K562 (cell line): ENCODE measurements at regions not wholly inside any gene's neighbourhood (a gene's known extent, or its start where the extent isn't known, plus 50 kb on each side); places are given as distances from the start of the nearest gene placed in this dataset.

Source experiments
- ATAC-seq: fragments of 200-7000 bp; cut with Tn5 transposase; 3 replicates; pipeline ENCODE4 v1.9.1; 2020; ENCODE audit warnings: moderate library complexity
- BruUV-seq: library from RNA; stranded (reverse); fragments of 400-500 nt; replicated peaks from 2 replicates; lab custom pipeline; 2021; lab: Mats Ljungman, UMichigan
- CTCF ChIA-PET: fragments of 300-600 bp; formaldehyde crosslinking; extraction: SDS; loops from one replicate; lab custom pipeline; 2021; ENCODE audit warnings: low intra/inter-chr PET ratio; lab: Yijun Ruan, JAX
- POLR2A ChIA-PET: fragments of 300-600, 350-650 bp; sonication (Branson Sonifier 250); formaldehyde crosslinking; extraction: SDS; loops from one replicate; lab custom pipeline; 2021; ENCODE audit warnings: antibody characterized with exemption, inconsistent platforms; lab: Yijun Ruan, JAX
- DNase-seq, 4 experiments: peaks; one replicate each; pipeline versions ENCODE4 v3.0.0 to v3.0.0-alpha.2; 2011 to 2018; ENCODE audit warnings: low spot score in 3 of 4, mixed read lengths in 3 of 4; ENCODE audit errors: extremely low read depth in 1 of 4
- FAIRE-seq: peaks from 2 replicates; lab custom pipeline; 2011; peaks lifted over from hg19 to GRCh38; lab: Jason Lieb, UNC
- H2AFZ ChIP-seq: 2 replicates; pipeline ENCODE4 v1.6.0; 2011; ENCODE audit warnings: low read depth, low read length, control low read depth, inconsistent platforms
- H3K27ac ChIP-seq: fragments of 200-600 bp; 3 replicates; pipeline ENCODE4 v1.8.0; 2011; ENCODE audit warnings: low read depth, mild to moderate bottlenecking, control low read depth, inconsistent platforms, low read length, moderate library complexity, mixed read lengths; ENCODE audit errors: extremely low read depth
- H3K27me3 ChIP-seq, 2 experiments: fragments of 300-600 bp in 1 of 2; 2 replicates in 1 of 2; 3 replicates in 1 of 2; pipeline versions ENCODE4 v1.6.0 to v1.8.0; 2011; ENCODE audit warnings: inconsistent platforms in 2 of 2, low read length in 2 of 2, mild to moderate bottlenecking in 1 of 2, mixed read lengths in 1 of 2, moderate library complexity in 1 of 2; ENCODE audit not compliant: control insufficient read depth in 2 of 2, insufficient read depth in 2 of 2
- H3K36me3 ChIP-seq: fragments of 300-600 bp; 3 replicates; pipeline ENCODE4 v1.8.0; 2011; ENCODE audit warnings: mild to moderate bottlenecking, low read length, inconsistent platforms; ENCODE audit not compliant: control insufficient read depth, insufficient read depth
- H3K4me1 ChIP-seq, 2 experiments: fragments of 200-600 bp in 1 of 2; replicated peaks in 1 of 2; 2 replicates in 1 of 2; 3 replicates in 1 of 2; pipeline versions ENCODE4 v1.5.1 to v1.8.0; 2011; ENCODE audit warnings: inconsistent platforms in 2 of 2, low read length in 2 of 2, mild to moderate bottlenecking in 1 of 2, mixed read lengths in 1 of 2, moderate library complexity in 1 of 2; ENCODE audit not compliant: control insufficient read depth in 2 of 2, insufficient read depth in 2 of 2
- H3K4me2 ChIP-seq: 2 replicates; pipeline ENCODE4 v1.6.1; 2011; ENCODE audit warnings: low read length, control low read depth, inconsistent platforms, mixed read lengths; ENCODE audit not compliant: insufficient read depth
- H3K4me3 ChIP-seq: fragments of 200-600 bp; sonication (generic), shearing (Covaris generic); 2 replicates; pipeline ENCODE4 v1.5.1; 2016; ENCODE audit warnings: control low read depth, inconsistent platforms
- H3K79me2 ChIP-seq: fragments of 200-600 bp; 3 replicates; pipeline ENCODE4 v1.8.0; 2011; ENCODE audit warnings: low read length, inconsistent platforms; ENCODE audit not compliant: control insufficient read depth, insufficient read depth
- H3K9ac ChIP-seq, 2 experiments: 2 replicates each; pipeline versions ENCODE4 v1.6.0 to v1.6.1; 2011; ENCODE audit warnings: low read depth in 2 of 2, low read length in 2 of 2, control low read depth in 1 of 2, inconsistent platforms in 1 of 2, mild to moderate bottlenecking in 1 of 2, mixed read lengths in 1 of 2; ENCODE audit not compliant: insufficient read depth in 1 of 2
- H3K9me1 ChIP-seq: one replicate; pipeline ENCODE4 v1.6.0; 2011; ENCODE audit warnings: inconsistent platforms, mild to moderate bottlenecking, low read length, moderate library complexity; ENCODE audit not compliant: control insufficient read depth, insufficient read depth
- H3K9me3 ChIP-seq: replicated peaks from 2 replicates; pipeline ENCODE4 v1.5.1; 2011; ENCODE audit warnings: low read depth, low read length, inconsistent platforms; ENCODE audit not compliant: control insufficient read depth, insufficient read depth
- H4K20me1 ChIP-seq: replicated peaks from 2 replicates; pipeline ENCODE4 v1.6.1; 2011; ENCODE audit warnings: low read length, inconsistent platforms, mixed read lengths; ENCODE audit not compliant: control insufficient read depth, insufficient read depth
- HCFC1 ChIP-seq: IDR thresholded peaks from 2 replicates; pipeline ENCODE4 v1.6.1; 2012; ENCODE audit warnings: low read depth, low read length, improper control_type of control experiment
- L3MBTL2 ChIP-seq: fragments of 450-650 bp; IDR thresholded peaks from 2 replicates; pipeline ENCODE4 v1.6.1; 2016; ENCODE audit warnings: mild to moderate bottlenecking, moderate library complexity
- PHF8 ChIP-seq: fragments of 200-600 bp; sonication (generic); IDR thresholded peaks from 2 replicates; pipeline ENCODE4 v1.6.1; 2012; ENCODE audit warnings: mixed run types, mild to moderate bottlenecking, inconsistent platforms, low read length, moderate library complexity, borderline replicate concordance
- POU5F1 ChIP-seq: fragments of 150-350 bp; IDR thresholded peaks from 2 replicates; pipeline ENCODE4 v1.6.1; 2014; ENCODE audit warnings: borderline replicate concordance, low read length, low read depth, mild to moderate bottlenecking; ENCODE audit not compliant: partially characterized antibody
- SIX5 ChIP-seq, 2 experiments: IDR thresholded peaks; 2 replicates each; pipeline ENCODE4 v1.6.1; 2011; ENCODE audit warnings: low read length in 2 of 2, borderline replicate concordance in 1 of 2, low read depth in 1 of 2, mild to moderate bottlenecking in 1 of 2, moderate library complexity in 1 of 2; ENCODE audit not compliant: insufficient read depth in 1 of 2
- THRAP3 ChIP-seq: fragments of 450-650 bp; IDR thresholded peaks from 2 replicates; pipeline ENCODE4 v1.6.1; 2016; ENCODE audit warnings: mild to moderate bottlenecking, inconsistent platforms, borderline replicate concordance
- TRIM28 ChIP-seq: fragments of 450-650 bp; IDR thresholded peaks from 2 replicates; pipeline ENCODE4 v1.6.1; 2017
- ZC3H8 ChIP-seq: fragments of 450-650 bp; IDR thresholded peaks from 2 replicates; pipeline ENCODE4 v1.6.1; 2017
- ZNF24 ChIP-seq: fragments of 450-650 bp; IDR thresholded peaks from 2 replicates; pipeline ENCODE4 v1.6.1; 2016
- ZNF586 ChIP-seq: fragments of 450-650 bp; formaldehyde crosslinking; conservative IDR thresholded peaks from 2 replicates; pipeline ENCODE4 v1.4.0; 2020; ENCODE audit warnings: mild to moderate bottlenecking, moderate library complexity
- WGBS: fragments of 100-300 bp; shearing (Covaris generic); methylation state at CpG from one replicate; pipeline ENCODE4 v1.1.6; 2016; ENCODE audit warnings: low coverage, mixed read lengths; ENCODE audit not compliant: insufficient coverage; ENCODE audit errors: missing lambda C conversion rate; 5-methylcytosine and 5-hydroxymethylcytosine counted together
- in situ Hi-C: fragments of 300-500 bp; cut with MboI; formaldehyde crosslinking; loops from 4 replicates; pipeline ENCODE4 v1.15.0; 2018; ENCODE audit warnings: inconsistent platforms, mixed read lengths
- intact Hi-C: fragments of 100-400 bp; cut with micrococcal nuclease; formaldehyde crosslinking; loops from 2 replicates; pipeline ENCODE4 v1.14.2; 2022
- TF ChIP-seq, protein P1 (sequence below): fragments of 450-650 bp; formaldehyde crosslinking; IDR thresholded peaks from 2 replicates; pipeline ENCODE4 v1.4.0; 2022; ENCODE audit warnings: missing genetic modification characterization
- TF ChIP-seq, protein P2 (sequence below): fragments of 450-650 bp; conservative IDR thresholded peaks from 2 replicates; pipeline ENCODE4 v1.6.1; 2016; ENCODE audit warnings: missing genetic modification characterization, low read depth, mild to moderate bottlenecking, control low read depth, missing compliant biosample characterization
- TF ChIP-seq, protein P3 (sequence below): fragments of 450-650 bp; IDR thresholded peaks from 2 replicates; pipeline ENCODE4 v1.6.1; 2016; ENCODE audit warnings: low read depth

DNA sequence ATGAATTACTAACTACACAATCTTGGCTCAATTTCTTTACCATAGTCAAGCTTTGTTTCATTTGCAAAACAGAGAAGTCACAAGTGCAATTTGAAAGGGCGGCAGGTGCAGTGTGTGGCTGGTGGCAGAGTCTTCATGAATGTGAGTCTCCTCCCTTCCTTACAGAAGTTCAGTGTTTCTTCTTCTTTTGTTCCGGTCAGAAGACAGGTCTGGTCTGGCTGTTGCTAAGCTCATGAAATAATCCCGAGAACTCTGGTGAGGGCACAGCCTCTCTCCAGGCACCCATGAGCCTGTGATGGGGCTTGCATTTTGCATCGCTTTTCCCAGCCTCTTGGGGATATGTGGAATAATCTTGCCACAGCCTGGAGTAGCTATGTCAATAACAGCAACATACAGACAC, 824.8 kb upstream of the SALL3 start:
- ATAC-seq (no peak), DNase-seq (no peak), FAIRE-seq (no peak)
- H3K4me2 ChIP-seq, result no peak overlapping the region
- no peaks in the 10 kb centered on the region for H3K9me3 ChIP-seq
- no TSS peak for BruUV-seq
- no peaks in the 10 kb centered on the region for H3K4me1 ChIP-seq
- no peaks in the 10 kb centered on the region for H3K36me3 ChIP-seq
- in situ Hi-C loops (no loop called here), intact Hi-C loops (no loop called here)
- H3K9ac ChIP-seq, result no peak overlapping the region
- no peaks in the 10 kb centered on the region for H3K9me1 ChIP-seq
- peaks cover 0 to 11% of the 10 kb centered on the region in 2 experiments; a peak in 1 of 5 replicates for H3K27me3 ChIP-seq
- H4K20me1 ChIP-seq, result no peaks in the 10 kb centered on the region
- H3K27ac ChIP-seq, result no peak overlapping the region
- 0% methylated on average over 4 of the region's 4 CpGs for WGBS
- POLR2A ChIA-PET, result interaction anchor here (0.6 kb wide), 1 partner anchor 354 kb away, joined by 3 read pairs; no protein-coding TSS in a partner anchor
- H2AFZ ChIP-seq, result no peak overlapping the region
- H3K4me3 ChIP-seq, result no peak overlapping the region
- CTCF ChIA-PET, result no interaction called here
- no peaks in the 10 kb centered on the region for H3K79me2 ChIP-seq
- TF ChIP-seq SIX5 (IDR thresholded peaks at IDR 0.05; ENCODE audit: borderline replicate concordance in 1 of 2, insufficient read depth in 1 of 2, low read depth in 1 of 2, low read length in 2 of 2), result no peak
- TF ChIP-seq L3MBTL2, result no peak
- no peak for TF ChIP-seq HCFC1
- TF ChIP-seq, protein P1, sequence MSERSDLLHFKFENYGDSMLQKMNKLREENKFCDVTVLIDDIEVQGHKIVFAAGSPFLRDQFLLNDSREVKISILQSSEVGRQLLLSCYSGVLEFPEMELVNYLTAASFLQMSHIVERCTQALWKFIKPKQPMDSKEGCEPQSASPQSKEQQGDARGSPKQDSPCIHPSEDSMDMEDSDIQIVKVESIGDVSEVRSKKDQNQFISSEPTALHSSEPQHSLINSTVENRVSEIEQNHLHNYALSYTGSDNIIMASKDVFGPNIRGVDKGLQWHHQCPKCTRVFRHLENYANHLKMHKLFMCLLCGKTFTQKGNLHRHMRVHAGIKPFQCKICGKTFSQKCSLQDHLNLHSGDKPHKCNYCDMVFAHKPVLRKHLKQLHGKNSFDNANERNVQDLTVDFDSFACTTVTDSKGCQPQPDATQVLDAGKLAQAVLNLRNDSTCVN, result no peak
- no peak for TF ChIP-seq POU5F1
- no peak for TF ChIP-seq ZNF24
- TF ChIP-seq ZC3H8, result no peak
- TF ChIP-seq TRIM28, result no peak
- TF ChIP-seq PHF8, result no peak
- TF ChIP-seq THRAP3, result no peak
- no peak for TF ChIP-seq ZNF586
- TF ChIP-seq, protein P2, sequence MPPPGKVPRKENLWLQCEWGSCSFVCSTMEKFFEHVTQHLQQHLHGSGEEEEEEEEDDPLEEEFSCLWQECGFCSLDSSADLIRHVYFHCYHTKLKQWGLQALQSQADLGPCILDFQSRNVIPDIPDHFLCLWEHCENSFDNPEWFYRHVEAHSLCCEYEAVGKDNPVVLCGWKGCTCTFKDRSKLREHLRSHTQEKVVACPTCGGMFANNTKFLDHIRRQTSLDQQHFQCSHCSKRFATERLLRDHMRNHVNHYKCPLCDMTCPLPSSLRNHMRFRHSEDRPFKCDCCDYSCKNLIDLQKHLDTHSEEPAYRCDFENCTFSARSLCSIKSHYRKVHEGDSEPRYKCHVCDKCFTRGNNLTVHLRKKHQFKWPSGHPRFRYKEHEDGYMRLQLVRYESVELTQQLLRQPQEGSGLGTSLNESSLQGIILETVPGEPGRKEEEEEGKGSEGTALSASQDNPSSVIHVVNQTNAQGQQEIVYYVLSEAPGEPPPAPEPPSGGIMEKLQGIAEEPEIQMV (tag), result no peak
- TF ChIP-seq, protein P3, sequence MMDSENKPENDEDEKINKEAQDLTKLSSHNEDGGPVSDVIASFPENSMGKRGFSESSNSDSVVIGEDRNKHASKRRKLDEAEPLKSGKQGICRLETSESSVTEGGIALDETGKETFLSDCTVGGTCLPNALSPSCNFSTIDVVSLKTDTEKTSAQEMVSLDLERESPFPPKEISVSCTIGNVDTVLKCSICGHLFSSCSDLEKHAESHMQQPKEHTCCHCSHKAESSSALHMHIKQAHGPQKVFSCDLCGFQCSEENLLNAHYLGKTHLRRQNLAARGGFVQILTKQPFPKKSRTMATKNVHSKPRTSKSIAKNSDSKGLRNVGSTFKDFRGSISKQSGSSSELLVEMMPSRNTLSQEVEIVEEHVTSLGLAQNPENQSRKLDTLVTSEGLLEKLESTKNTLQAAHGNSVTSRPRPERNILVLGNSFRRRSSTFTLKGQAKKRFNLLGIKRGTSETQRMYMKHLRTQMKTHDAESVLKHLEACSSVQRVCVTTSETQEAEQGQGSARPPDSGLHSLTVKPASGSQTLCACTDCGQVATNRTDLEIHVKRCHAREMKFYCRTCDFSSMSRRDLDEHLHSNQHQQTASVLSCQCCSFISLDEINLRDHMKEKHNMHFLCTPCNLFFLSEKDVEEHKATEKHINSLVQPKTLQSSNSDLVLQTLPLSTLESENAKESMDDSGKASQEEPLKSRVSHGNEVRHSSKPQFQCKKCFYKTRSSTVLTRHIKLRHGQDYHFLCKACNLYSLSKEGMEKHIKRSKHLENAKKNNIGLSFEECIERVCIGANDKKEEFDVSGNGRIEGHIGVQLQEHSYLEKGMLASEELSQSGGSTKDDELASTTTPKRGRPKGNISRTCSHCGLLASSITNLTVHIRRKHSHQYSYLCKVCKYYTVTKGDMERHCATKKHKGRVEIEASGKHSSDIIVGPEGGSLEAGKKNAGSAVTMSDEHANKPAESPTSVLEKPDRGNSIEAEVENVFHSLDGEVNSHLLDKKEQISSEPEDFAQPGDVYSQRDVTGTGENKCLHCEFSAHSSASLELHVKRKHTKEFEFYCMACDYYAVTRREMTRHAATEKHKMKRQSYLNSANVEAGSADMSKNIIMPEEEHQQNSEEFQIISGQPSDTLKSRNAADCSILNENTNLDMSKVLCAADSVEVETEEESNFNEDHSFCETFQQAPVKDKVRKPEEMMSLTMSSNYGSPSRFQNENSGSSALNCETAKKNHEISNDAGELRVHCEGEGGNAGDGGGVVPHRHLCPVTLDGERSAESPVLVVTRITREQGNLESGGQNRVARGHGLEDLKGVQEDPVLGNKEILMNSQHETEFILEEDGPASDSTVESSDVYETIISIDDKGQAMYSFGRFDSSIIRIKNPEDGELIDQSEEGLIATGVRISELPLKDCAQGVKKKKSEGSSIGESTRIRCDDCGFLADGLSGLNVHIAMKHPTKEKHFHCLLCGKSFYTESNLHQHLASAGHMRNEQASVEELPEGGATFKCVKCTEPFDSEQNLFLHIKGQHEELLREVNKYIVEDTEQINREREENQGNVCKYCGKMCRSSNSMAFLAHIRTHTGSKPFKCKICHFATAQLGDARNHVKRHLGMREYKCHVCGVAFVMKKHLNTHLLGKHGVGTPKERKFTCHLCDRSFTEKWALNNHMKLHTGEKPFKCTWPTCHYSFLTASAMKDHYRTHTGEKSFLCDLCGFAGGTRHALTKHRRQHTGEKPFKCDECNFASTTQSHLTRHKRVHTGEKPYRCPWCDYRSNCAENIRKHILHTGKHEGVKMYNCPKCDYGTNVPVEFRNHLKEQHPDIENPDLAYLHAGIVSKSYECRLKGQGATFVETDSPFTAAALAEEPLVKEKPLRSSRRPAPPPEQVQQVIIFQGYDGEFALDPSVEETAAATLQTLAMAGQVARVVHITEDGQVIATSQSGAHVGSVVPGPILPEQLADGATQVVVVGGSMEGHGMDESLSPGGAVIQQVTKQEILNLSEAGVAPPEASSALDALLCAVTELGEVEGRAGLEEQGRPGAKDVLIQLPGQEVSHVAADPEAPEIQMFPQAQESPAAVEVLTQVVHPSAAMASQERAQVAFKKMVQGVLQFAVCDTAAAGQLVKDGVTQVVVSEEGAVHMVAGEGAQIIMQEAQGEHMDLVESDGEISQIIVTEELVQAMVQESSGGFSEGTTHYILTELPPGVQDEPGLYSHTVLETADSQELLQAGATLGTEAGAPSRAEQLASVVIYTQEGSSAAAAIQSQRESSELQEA, result no peak
